Esophagus squamous epithelium (tissue), 4 donors: ENCODE measurements at regions not wholly inside any gene's neighbourhood (a gene's known extent, or its start where the extent isn't known, plus 50 kb on each side); places are given as distances from the start of the nearest gene placed in this dataset.

Experiments used
- CTCF ChIP-seq, 6 experiments: fragments of 450-650 bp in 4 of 6; fragments of 200-600 bp in 2 of 6; sonication (generic) in 2 of 6; IDR thresholded peaks; one replicate each; pipeline ENCODE4 v1.5.1; 2016 to 2019; ENCODE audit warnings: antibody characterized with exemption in 6 of 6, mild to moderate bottlenecking in 4 of 6, moderate library complexity in 4 of 6
- POLR2A ChIP-seq, 4 donors: fragments of 450-650 bp; IDR thresholded peaks; one replicate each; pipeline ENCODE4 v1.6.1; 2017; ENCODE audit warnings: antibody characterized with exemption in 4 of 4, mild to moderate bottlenecking in 4 of 4, moderate library complexity in 3 of 4

DNA sequence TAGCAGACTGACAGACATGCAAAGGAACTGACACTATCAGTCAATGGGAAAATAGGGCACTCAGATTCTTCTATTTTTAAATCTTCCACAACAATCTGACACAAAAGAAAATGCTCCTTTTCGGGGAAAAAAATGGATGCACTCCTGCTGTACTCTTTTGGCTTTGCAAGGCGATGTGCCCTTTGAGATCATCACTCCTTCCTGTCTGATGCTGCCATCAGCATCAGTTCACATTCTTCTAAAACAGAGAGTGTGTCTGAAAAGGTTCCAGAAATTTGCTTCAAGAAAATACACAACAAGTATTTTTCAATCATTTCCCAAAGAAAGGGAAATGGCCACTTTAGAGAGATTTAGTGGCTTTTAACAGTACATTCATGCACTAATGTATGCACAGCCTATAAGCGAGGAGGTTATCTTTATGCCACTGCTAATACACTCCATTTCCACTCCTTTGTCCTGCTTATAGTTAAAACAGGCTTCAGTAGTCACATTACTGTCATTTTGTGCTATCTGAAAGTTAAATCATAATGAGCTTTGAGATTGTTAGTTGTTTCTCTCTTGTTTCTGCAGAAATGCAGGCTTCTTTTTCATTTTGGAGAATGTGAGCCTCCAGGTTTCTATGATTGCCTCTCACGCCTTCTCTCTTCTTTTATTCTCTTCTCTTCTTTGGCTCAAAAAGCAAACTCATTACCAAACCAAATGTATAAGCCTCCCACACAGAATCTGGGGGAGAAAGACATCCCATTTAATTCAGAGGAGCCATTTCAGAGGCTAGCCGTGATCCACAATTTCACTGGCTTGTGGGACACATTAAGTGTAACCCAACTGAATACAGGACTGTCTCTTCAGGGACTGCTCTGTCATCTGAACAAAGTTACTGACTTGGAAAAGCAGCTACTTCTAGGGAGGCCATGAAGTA is 110.9 kb upstream of the CCDC196 start:
- TF ChIP-seq CTCF (IDR thresholded peaks at IDR 0.05) (no peak), POLR2A (IDR thresholded peaks at IDR 0.05) (no peak)
